ENCODE measurements at regions not wholly inside any gene's neighbourhood (a gene's known extent, or its start where the extent isn't known, plus 50 kb on each side); places are given as distances from the start of the nearest gene placed in this dataset.

DNA sequence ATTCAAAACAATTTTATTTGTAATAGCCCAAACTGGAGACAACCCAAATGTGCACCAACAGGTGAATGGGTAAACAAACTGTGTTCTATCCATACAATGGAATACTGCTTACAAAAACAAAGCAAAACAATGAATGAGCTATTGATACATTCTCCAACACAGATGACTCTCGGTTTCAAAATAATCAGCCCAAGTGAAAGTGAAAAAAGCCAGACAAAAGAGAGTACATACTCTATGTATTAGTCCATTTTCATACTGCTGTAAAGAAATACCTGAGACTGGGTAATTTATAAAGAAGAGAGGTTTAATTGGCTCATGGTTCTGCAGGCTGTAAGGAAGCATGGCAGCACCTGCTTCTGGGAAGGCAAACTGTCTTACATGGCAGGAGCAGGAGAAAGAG, 65.2 kb upstream of the LRCH1 start:
- Histone ChIP-seq H3K4me3 (ENCODE audit: low read depth in 1 of 3, low read length in 3 of 3) (no peak overlapping the region), H3K36me3 (ENCODE audit: control insufficient read depth in 3 of 3, insufficient read depth in 2 of 3, low read depth in 1 of 3, low read length in 3 of 3) (no peaks in the 10 kb centered on the region), H3K27ac (ENCODE audit: low read depth in 1 of 3, low read length in 2 of 3) (no peak overlapping the region), H3K4me1 (ENCODE audit: control insufficient read depth in 3 of 3, insufficient read depth in 2 of 3, low read depth in 1 of 3, low read length in 2 of 3) (no peaks in the 10 kb centered on the region), H3K27me3 (ENCODE audit: control insufficient read depth in 3 of 3, insufficient read depth in 3 of 3, low read length in 3 of 3) (no peaks in the 10 kb centered on the region), H3K9me3 (ENCODE audit: control insufficient read depth in 2 of 2, insufficient read depth in 1 of 2, low read depth in 1 of 2, low read length in 1 of 2) (peaks cover 0 to 35% of the 10 kb centered on the region in 2 donors)
- no peak for DNase-seq
- WGBS, 3 donors: 59 to 85% (median 85%) methylated on average over 1 of the region's 1 CpG
- FAIRE-seq: no peak

DNA sequence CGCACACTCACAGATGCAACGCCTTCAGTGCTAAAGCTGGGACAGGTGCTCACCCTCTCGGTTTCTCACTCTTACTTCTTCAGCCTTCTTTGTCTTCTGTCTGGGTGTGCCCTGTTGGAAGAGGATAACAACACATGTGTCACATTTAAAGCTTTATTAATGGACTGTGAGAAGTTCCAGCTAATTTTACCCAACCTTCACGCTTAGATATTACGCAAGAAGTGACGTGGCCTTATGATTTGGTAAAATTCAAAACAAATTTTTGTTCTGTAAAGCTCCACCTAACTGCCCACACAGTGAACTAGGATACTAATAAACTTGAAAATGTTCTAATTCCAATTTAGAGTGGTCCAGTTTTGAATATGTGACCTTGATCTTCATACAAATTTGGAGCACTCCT, 66.7 kb upstream of the LRCH1 start:
- peaks cover 0 to 35% of the 10 kb centered on the region in 2 donors for H3K9me3 ChIP-seq (ENCODE audit: control insufficient read depth in 2 of 2, insufficient read depth in 1 of 2, low read depth in 1 of 2, low read length in 1 of 2)
- no peak overlapping the region for H3K4me3 ChIP-seq (ENCODE audit: low read depth in 1 of 3, low read length in 3 of 3)
- WGBS, 3 donors: 83 to 85% (median 85%) methylated on average over 6 of the region's 6 CpGs
- DNase-seq (no peak), FAIRE-seq (no peak)
- no peaks in the 10 kb centered on the region for H3K4me1 ChIP-seq (ENCODE audit: control insufficient read depth in 3 of 3, insufficient read depth in 2 of 3, low read depth in 1 of 3, low read length in 2 of 3)
- H3K27ac ChIP-seq (ENCODE audit: low read depth in 1 of 3, low read length in 2 of 3): no peak overlapping the region
- no peaks in the 10 kb centered on the region for H3K27me3 ChIP-seq (ENCODE audit: control insufficient read depth in 3 of 3, insufficient read depth in 3 of 3, low read length in 3 of 3)
- H3K36me3 ChIP-seq (ENCODE audit: control insufficient read depth in 3 of 3, insufficient read depth in 2 of 3, low read depth in 1 of 3, low read length in 3 of 3): no peaks in the 10 kb centered on the region

DNA sequence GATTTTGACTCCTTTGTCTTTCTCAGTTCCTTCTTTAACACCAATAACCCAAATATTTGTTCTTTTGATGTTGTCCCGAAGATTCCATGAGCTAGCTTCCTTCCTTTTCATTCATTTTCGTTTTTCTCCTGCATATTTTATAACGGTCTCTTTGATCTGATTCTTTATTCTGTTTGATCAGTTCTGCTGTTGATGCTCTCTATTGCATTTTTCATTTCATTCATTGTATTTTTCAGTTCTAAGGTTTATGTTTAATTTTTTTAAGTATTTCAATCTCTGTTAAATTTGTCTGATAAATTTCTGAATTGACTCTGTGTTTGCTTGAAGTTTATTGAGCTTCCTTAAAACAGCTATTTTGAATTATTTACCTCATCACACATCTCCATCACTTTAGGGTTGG, 68.4 kb upstream of the LRCH1 start:
- Histone ChIP-seq H3K4me1 (ENCODE audit: control insufficient read depth in 3 of 3, insufficient read depth in 2 of 3, low read depth in 1 of 3, low read length in 2 of 3) (no peaks in the 10 kb centered on the region), H3K9me3 (ENCODE audit: control insufficient read depth in 2 of 2, insufficient read depth in 1 of 2, low read depth in 1 of 2, low read length in 1 of 2) (peaks cover 0 to 35% of the 10 kb centered on the region in 2 donors), H3K27ac (ENCODE audit: low read depth in 1 of 3, low read length in 2 of 3) (no peak overlapping the region), H3K36me3 (ENCODE audit: control insufficient read depth in 3 of 3, insufficient read depth in 2 of 3, low read depth in 1 of 3, low read length in 3 of 3) (no peaks in the 10 kb centered on the region), H3K27me3 (ENCODE audit: control insufficient read depth in 3 of 3, insufficient read depth in 3 of 3, low read length in 3 of 3) (no peaks in the 10 kb centered on the region), H3K4me3 (ENCODE audit: low read depth in 1 of 3, low read length in 3 of 3) (no peak overlapping the region)
- DNase-seq (no peak), FAIRE-seq (no peak)
- 81 to 87% (median 84%) methylated on average over 3 of the region's 3 CpGs for WGBS, 3 donors

DNA sequence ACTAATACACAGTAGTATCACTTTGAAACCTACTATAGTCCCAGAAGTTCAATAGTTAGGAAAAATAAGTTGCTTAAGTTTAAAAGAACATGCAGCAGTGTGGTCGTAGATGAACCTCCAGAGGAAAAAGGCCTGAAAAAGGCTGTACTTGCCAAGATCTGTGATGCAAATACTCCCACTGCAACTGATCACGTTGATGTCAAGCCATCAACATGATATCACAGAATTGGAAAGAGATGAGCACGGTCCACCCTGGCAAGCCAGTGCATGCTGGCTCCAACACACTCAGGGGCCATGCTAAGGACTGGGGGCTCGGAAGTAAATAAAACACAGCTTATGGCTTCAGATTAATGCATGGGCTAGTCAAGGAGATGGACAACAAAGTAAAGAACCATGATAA, 71.8 kb upstream of the LRCH1 start:
- Histone ChIP-seq H3K9me3 (ENCODE audit: control insufficient read depth in 2 of 2, insufficient read depth in 1 of 2, low read depth in 1 of 2, low read length in 1 of 2) (peaks cover 0 to 29% of the 10 kb centered on the region in 2 donors), H3K27me3 (ENCODE audit: control insufficient read depth in 3 of 3, insufficient read depth in 3 of 3, low read length in 3 of 3) (no peaks in the 10 kb centered on the region), H3K4me3 (ENCODE audit: low read depth in 1 of 3, low read length in 3 of 3) (no peak overlapping the region), H3K4me1 (ENCODE audit: control insufficient read depth in 3 of 3, insufficient read depth in 2 of 3, low read depth in 1 of 3, low read length in 2 of 3) (no peaks in the 10 kb centered on the region), H3K27ac (ENCODE audit: low read depth in 1 of 3, low read length in 2 of 3) (no peak overlapping the region), H3K36me3 (ENCODE audit: control insufficient read depth in 3 of 3, insufficient read depth in 2 of 3, low read depth in 1 of 3, low read length in 3 of 3) (no peaks in the 10 kb centered on the region)
- WGBS, 3 donors: 67 to 83% (median 75%) methylated on average over 4 of the region's 4 CpGs
- no peak for FAIRE-seq
- DNase-seq: no peak

DNA sequence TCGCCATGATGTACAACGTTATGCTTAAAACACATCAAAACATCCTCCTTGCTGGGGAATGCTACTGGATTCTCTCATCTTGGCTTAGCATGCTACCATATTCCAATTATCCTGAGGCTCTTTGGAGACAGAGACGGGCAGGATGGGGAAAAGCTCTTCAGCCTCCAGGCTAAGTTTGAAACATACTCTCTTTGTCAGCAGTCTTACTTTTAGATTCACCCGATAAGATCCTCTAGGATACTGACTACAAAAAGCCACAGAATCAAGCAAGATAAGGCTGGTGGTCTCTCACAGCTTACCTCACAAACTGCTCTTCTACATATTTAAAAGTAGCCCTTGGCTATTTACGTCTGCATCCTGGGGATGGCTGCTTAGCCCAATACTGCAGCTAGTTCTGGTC, 72.8 kb upstream of the LRCH1 start:
- H3K36me3 ChIP-seq (ENCODE audit: control insufficient read depth in 3 of 3, insufficient read depth in 2 of 3, low read depth in 1 of 3, low read length in 3 of 3): no peaks in the 10 kb centered on the region

DNA sequence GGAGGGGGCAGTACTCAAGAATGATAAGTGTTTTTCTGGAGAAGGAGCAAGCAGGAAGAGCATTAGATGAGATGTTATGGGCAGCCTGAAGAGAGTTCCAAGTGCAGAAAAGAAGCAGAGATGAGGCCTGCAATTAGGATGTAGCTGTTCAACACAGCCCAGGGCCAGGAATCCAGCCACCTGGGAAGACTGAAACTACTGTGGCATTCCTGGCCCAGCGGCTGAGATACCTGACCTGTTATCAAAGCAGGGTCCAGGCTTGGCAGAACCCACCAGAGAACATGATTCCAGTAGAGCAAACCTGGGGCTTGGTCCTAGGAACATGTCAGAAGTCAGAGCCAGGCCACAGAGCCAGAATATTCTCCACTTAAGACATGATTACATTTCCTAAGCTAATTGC, 73.3 kb upstream of the LRCH1 start:
- Histone ChIP-seq H3K27me3 (ENCODE audit: control insufficient read depth in 3 of 3, insufficient read depth in 3 of 3, low read length in 3 of 3) (no peaks in the 10 kb centered on the region), H3K4me3 (ENCODE audit: low read depth in 1 of 3, low read length in 3 of 3) (no peak overlapping the region), H3K27ac (ENCODE audit: low read depth in 1 of 3, low read length in 2 of 3) (no peak overlapping the region), H3K36me3 (ENCODE audit: control insufficient read depth in 3 of 3, insufficient read depth in 2 of 3, low read depth in 1 of 3, low read length in 3 of 3) (no peaks in the 10 kb centered on the region), H3K4me1 (ENCODE audit: control insufficient read depth in 3 of 3, insufficient read depth in 2 of 3, low read depth in 1 of 3, low read length in 2 of 3) (peaks cover 0 to 3% (median 0%) of the 10 kb centered on the region in 3 donors), H3K9me3 (ENCODE audit: control insufficient read depth in 2 of 2, insufficient read depth in 1 of 2, low read depth in 1 of 2, low read length in 1 of 2) (peaks cover 0 to 16% of the 10 kb centered on the region in 2 donors)
- FAIRE-seq (no peak), DNase-seq (no peak)
- 62 to 86% (median 74%) methylated on average over 1 of the region's 1 CpG for WGBS, 3 donors

More for the DNA sequence above, 72.8 kb upstream of the LRCH1 start:
- Histone ChIP-seq H3K27ac (ENCODE audit: low read depth in 1 of 3, low read length in 2 of 3) (no peak overlapping the region), H3K4me1 (ENCODE audit: control insufficient read depth in 3 of 3, insufficient read depth in 2 of 3, low read depth in 1 of 3, low read length in 2 of 3) (peaks cover 0 to 3% (median 0%) of the 10 kb centered on the region in 3 donors), H3K27me3 (ENCODE audit: control insufficient read depth in 3 of 3, insufficient read depth in 3 of 3, low read length in 3 of 3) (no peaks in the 10 kb centered on the region), H3K9me3 (ENCODE audit: control insufficient read depth in 2 of 2, insufficient read depth in 1 of 2, low read depth in 1 of 2, low read length in 1 of 2) (peaks cover 0 to 21% of the 10 kb centered on the region in 2 donors), H3K4me3 (ENCODE audit: low read depth in 1 of 3, low read length in 3 of 3) (no peak overlapping the region)
- no peak for DNase-seq
- no peak for FAIRE-seq
- 83 to 92% (median 85%) methylated on average over 5 of the region's 5 CpGs for WGBS, 3 donors

DNA sequence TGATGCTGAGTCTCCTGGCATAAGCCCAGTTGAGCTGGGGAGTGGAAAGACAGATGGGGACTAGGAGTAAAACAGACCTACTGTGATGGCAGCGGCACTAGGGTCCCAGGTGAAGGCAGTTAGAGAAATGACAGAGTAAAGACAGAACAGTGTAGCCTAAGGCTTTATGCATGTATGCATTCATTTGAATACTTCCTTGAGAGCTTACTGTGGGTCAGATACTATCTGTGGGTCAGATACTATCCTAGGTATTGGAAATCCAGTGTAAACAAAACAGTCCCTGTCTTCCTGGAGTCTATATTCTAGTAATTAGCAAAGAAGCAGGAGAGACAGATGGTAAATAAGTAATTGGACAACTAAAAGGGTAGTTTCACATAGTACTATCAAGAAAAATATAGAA, 73.7 kb upstream of the LRCH1 start:
- WGBS, 3 donors: 90 to 93% (median 91%) methylated on average over 1 of the region's 1 CpG
- DNase-seq: no peak
- Histone ChIP-seq H3K4me3 (ENCODE audit: low read depth in 1 of 3, low read length in 3 of 3) (no peak overlapping the region), H3K36me3 (ENCODE audit: control insufficient read depth in 3 of 3, insufficient read depth in 2 of 3, low read depth in 1 of 3, low read length in 3 of 3) (no peaks in the 10 kb centered on the region), H3K27ac (ENCODE audit: low read depth in 1 of 3, low read length in 2 of 3) (no peak overlapping the region), H3K9me3 (ENCODE audit: control insufficient read depth in 2 of 2, insufficient read depth in 1 of 2, low read depth in 1 of 2, low read length in 1 of 2) (peaks cover 0 to 14% of the 10 kb centered on the region in 2 donors), H3K27me3 (ENCODE audit: control insufficient read depth in 3 of 3, insufficient read depth in 3 of 3, low read length in 3 of 3) (no peaks in the 10 kb centered on the region), H3K4me1 (ENCODE audit: control insufficient read depth in 3 of 3, insufficient read depth in 2 of 3, low read depth in 1 of 3, low read length in 2 of 3) (peaks cover 0 to 3% (median 0%) of the 10 kb centered on the region in 3 donors)
- FAIRE-seq: no peak

DNA sequence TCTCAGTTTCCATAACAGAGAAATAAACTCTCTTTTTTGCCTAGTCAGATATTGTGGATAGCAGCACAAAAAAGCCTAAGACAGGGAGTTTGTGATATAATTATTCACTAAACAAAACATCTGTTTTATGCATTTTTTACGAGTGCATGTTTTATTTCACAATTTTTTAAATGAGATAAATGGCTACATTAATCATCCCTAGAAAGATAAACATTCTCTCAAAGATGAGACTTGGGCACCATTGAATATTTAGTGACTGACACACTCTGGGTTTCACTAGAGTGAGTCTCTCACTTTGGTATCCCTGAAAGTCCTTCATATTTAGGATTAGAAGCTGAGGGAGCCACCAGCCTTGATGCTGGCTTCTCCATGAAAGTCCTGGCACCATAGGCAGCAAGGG, 74.3 kb upstream of the LRCH1 start:
- H3K36me3 ChIP-seq (ENCODE audit: control insufficient read depth in 3 of 3, insufficient read depth in 2 of 3, low read depth in 1 of 3, low read length in 3 of 3): no peaks in the 10 kb centered on the region
- no peak overlapping the region for H3K27ac ChIP-seq (ENCODE audit: low read depth in 1 of 3, low read length in 2 of 3)
- DNase-seq (no peak), FAIRE-seq (no peak)
- peaks cover 0 to 3% (median 0%) of the 10 kb centered on the region in 3 donors for H3K4me1 ChIP-seq (ENCODE audit: control insufficient read depth in 3 of 3, insufficient read depth in 2 of 3, low read depth in 1 of 3, low read length in 2 of 3)
- H3K27me3 ChIP-seq (ENCODE audit: control insufficient read depth in 3 of 3, insufficient read depth in 3 of 3, low read length in 3 of 3): no peaks in the 10 kb centered on the region
- WGBS, 3 donors: 59 to 79% (median 62%) methylated on average over 1 of the region's 1 CpG
- H3K9me3 ChIP-seq (ENCODE audit: control insufficient read depth in 2 of 2, insufficient read depth in 1 of 2, low read depth in 1 of 2, low read length in 1 of 2): peaks cover 0 to 11% of the 10 kb centered on the region in 2 donors
- no peak overlapping the region for H3K4me3 ChIP-seq (ENCODE audit: low read depth in 1 of 3, low read length in 3 of 3)

DNA sequence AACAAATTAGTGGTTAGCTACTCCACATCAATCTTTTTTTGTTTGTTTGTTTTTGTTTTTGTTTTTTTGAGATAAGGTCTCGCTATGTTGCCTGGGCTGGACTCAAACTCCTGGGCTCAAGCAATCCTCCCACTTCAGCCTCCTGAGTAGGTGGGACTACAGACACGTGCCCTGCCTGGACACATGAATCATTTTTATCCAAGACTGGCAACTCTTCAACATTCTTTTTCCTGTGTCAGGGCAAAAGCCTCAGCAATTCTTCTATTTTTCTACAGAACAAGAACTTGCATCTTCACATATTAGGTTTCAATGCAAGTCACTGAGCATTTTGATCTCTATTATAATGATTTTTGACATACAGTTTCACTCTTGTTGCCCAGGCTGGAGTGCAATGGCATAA, 76.8 kb upstream of the LRCH1 start:
- no peak for DNase-seq
- 65 to 69% (median 68%) methylated on average over 2 of the region's 2 CpGs for WGBS, 3 donors
- Histone ChIP-seq H3K9me3 (ENCODE audit: control insufficient read depth in 2 of 2, insufficient read depth in 1 of 2, low read depth in 1 of 2, low read length in 1 of 2) (peaks cover 0 to 3% of the 10 kb centered on the region in 2 donors), H3K36me3 (ENCODE audit: control insufficient read depth in 3 of 3, insufficient read depth in 2 of 3, low read depth in 1 of 3, low read length in 3 of 3) (no peaks in the 10 kb centered on the region), H3K4me3 (ENCODE audit: low read depth in 1 of 3, low read length in 3 of 3) (no peak overlapping the region), H3K27me3 (ENCODE audit: control insufficient read depth in 3 of 3, insufficient read depth in 3 of 3, low read length in 3 of 3) (no peaks in the 10 kb centered on the region), H3K27ac (ENCODE audit: low read depth in 1 of 3, low read length in 2 of 3) (no peak overlapping the region), H3K4me1 (ENCODE audit: control insufficient read depth in 3 of 3, insufficient read depth in 2 of 3, low read depth in 1 of 3, low read length in 2 of 3) (peaks cover 0 to 6% (median 0%) of the 10 kb centered on the region in 3 donors)
- FAIRE-seq: no peak
